GM12878 (cell line): ENCODE measurements at regions not wholly inside any gene's neighbourhood (a gene's known extent, or its start where the extent isn't known, plus 50 kb on each side); places are given as distances from the start of the nearest gene placed in this dataset.

ENCODE experiments used
- ATAC-seq: fragments of 200-7000 bp; cut with Tn5 transposase; 3 replicates; pipeline ENCODE4 v1.9.1; 2020; ENCODE audit warnings: mild to moderate bottlenecking, moderate library complexity
- BruUV-seq: library from RNA; stranded (reverse); fragments of 400-500 nt; replicated peaks from 2 replicates; lab custom pipeline; 2021; lab: Mats Ljungman, UMichigan
- CTCF ChIA-PET: fragments of 300-600 bp; sonication (Branson Sonifier 250); formaldehyde crosslinking; extraction: SDS; loops from one replicate; lab custom pipeline; 2021; ENCODE audit warnings: inconsistent platforms; lab: Yijun Ruan, JAX
- POLR2A ChIA-PET: fragments of 350-600 bp; formaldehyde crosslinking; extraction: SDS; loops from one replicate; lab custom pipeline; 2021; ENCODE audit warnings: inconsistent platforms; lab: Charles Lee
- RAD21 ChIA-PET: fragments of 300-600 bp; sonication (Branson Sonifier 250); formaldehyde crosslinking; loops from one replicate; lab custom pipeline; 2023; ENCODE audit warnings: antibody characterized with exemption; ENCODE audit not compliant: unreplicated experiment; lab: Charles Lee
- SMC1A ChIA-PET: fragments of 300-600 bp; sonication (Branson Sonifier 250); formaldehyde crosslinking; loops from one replicate; lab custom pipeline; 2023; ENCODE audit not compliant: unreplicated experiment, uncharacterized antibody; lab: Charles Lee
- DNase-seq: peaks from one replicate; pipeline ENCODE4 v3.0.0-alpha.2; 2011; ENCODE audit warnings: low read depth, low spot score
- FAIRE-seq: peaks from 3 replicates; lab custom pipeline; 2011; peaks lifted over from hg19 to GRCh38; lab: Jason Lieb, UNC
- H2AFZ ChIP-seq: 2 replicates; pipeline ENCODE4 v1.6.0; 2011; ENCODE audit warnings: low read depth, low read length, control low read depth; ENCODE audit not compliant: control insufficient read depth
- H3K27ac ChIP-seq: 2 replicates; pipeline ENCODE4 v1.5.1; 2011; ENCODE audit warnings: control low read depth; ENCODE audit not compliant: control insufficient read depth, insufficient read depth
- H3K27me3 ChIP-seq, 2 experiments: replicated peaks in 1 of 2; 2 replicates each; pipeline versions ENCODE4 v1.6.0 to v1.6.1; 2011; ENCODE audit warnings: low read length in 1 of 2; ENCODE audit not compliant: control insufficient read depth in 2 of 2, insufficient read depth in 2 of 2
- H3K36me3 ChIP-seq, 2 experiments: 2 replicates each; pipeline ENCODE4 v1.5.1; 2011; ENCODE audit warnings: low read length in 1 of 2; ENCODE audit not compliant: control insufficient read depth in 2 of 2, insufficient read depth in 2 of 2
- H3K4me1 ChIP-seq: 2 replicates; pipeline ENCODE4 v1.6.1; 2011; ENCODE audit warnings: mild to moderate bottlenecking, low read length, moderate library complexity, mixed read lengths; ENCODE audit not compliant: control insufficient read depth, insufficient read depth
- H3K4me2 ChIP-seq: 2 replicates; pipeline ENCODE4 v1.6.0; 2011; ENCODE audit warnings: control low read depth; ENCODE audit not compliant: control insufficient read depth, insufficient read depth
- H3K4me3 ChIP-seq: fragments of 200-600 bp; sonication (generic); 2 replicates; pipeline ENCODE4 v1.5.1; 2016
- H3K79me2 ChIP-seq: 2 replicates; pipeline ENCODE4 v1.6.0; 2011; ENCODE audit warnings: low read length; ENCODE audit not compliant: control insufficient read depth, insufficient read depth
- H3K9ac ChIP-seq: 2 replicates; pipeline ENCODE4 v1.8.0; 2011; ENCODE audit warnings: low read length, control low read depth, mixed read lengths; ENCODE audit not compliant: control insufficient read depth, insufficient read depth
- H3K9me3 ChIP-seq: replicated peaks from 3 replicates; pipeline ENCODE4 v1.5.1; 2011; ENCODE audit warnings: mild to moderate bottlenecking, low read length; ENCODE audit not compliant: control insufficient read depth, insufficient read depth
- H4K20me1 ChIP-seq: 2 replicates; pipeline ENCODE4 v1.6.0; 2011; ENCODE audit not compliant: control insufficient read depth, insufficient read depth
- DPF2 ChIP-seq: fragments of 450-650 bp; IDR thresholded peaks from 2 replicates; pipeline ENCODE4 v1.6.1; 2017; ENCODE audit warnings: mild to moderate bottlenecking
- FOXK2 ChIP-seq: fragments of 450-650 bp; IDR thresholded peaks from 2 replicates; pipeline ENCODE4 v1.6.1; 2017; ENCODE audit warnings: mild to moderate bottlenecking, moderate library complexity
- NBN ChIP-seq: fragments of 450-650 bp; IDR thresholded peaks from 2 replicates; pipeline ENCODE4 v1.6.1; 2016
- WGBS: methylation state at CpG from one replicate; pipeline ENCODE4 v1.1.6; 2016; ENCODE audit warnings: low lambda C conversion rate; ENCODE audit not compliant: insufficient replicate concordance, insufficient coverage; ENCODE audit errors: missing lambda C conversion rate; 5-methylcytosine and 5-hydroxymethylcytosine counted together
- in situ Hi-C: fragments of 300-500 bp; cut with MboI; formaldehyde crosslinking; loops from 9 replicates; pipeline ENCODE4 v1.14.3; 2018; ENCODE audit warnings: mixed read lengths
- intact Hi-C: fragments of 100-400 bp; cut with micrococcal nuclease; formaldehyde crosslinking; loops from one replicate; pipeline ENCODE4 v1.14.2; 2022; ENCODE audit not compliant: unreplicated experiment
- TF ChIP-seq, protein P1 (sequence below): fragments of 450-650 bp; IDR thresholded peaks from 2 replicates; pipeline ENCODE4 v1.6.1; 2017; ENCODE audit warnings: mild to moderate bottlenecking, moderate library complexity
- TF ChIP-seq, protein P2 (sequence below): fragments of 450-650 bp; IDR thresholded peaks from 2 replicates; pipeline ENCODE4 v1.6.1; 2018; ENCODE audit warnings: mild to moderate bottlenecking, low read depth, moderate library complexity; ENCODE audit not compliant: partially characterized antibody

DNA sequence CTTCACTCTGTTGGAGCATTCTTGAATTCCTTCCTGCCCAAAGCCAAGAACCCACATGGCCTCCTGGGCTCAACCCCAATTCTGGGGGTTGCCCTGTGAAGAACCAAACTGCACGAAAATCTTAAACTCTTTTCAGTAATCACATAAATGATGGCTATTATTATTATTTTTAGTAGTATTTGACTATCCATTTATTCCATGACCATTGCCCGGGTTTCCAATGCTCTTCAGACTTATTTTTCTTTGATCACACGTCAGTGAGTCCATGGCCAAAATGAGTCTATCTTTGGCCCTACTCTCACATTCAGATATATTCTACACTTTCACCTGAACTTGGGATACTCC lies 185.9 kb downstream of the AVL9 start:
- 65% methylated on average over 3 of the region's 3 CpGs for WGBS
- Histone ChIP-seq H3K4me2 (no peak overlapping the region), H3K36me3 (no peaks in the 10 kb centered on the region), H3K27me3 (no peaks in the 10 kb centered on the region), H4K20me1 (no peaks in the 10 kb centered on the region), H3K79me2 (no peaks in the 10 kb centered on the region), H3K9ac (no peak overlapping the region), H3K4me1 (no peaks in the 10 kb centered on the region), H3K9me3 (no peaks in the 10 kb centered on the region), H3K4me3 (no peak overlapping the region), H2AFZ (no peak overlapping the region), H3K27ac (no peak overlapping the region)
- RAD21 ChIA-PET, result no interaction called here
- SMC1A ChIA-PET, result no interaction called here
- TF ChIP-seq FOXK2, result no peak
- TF ChIP-seq, protein P1, sequence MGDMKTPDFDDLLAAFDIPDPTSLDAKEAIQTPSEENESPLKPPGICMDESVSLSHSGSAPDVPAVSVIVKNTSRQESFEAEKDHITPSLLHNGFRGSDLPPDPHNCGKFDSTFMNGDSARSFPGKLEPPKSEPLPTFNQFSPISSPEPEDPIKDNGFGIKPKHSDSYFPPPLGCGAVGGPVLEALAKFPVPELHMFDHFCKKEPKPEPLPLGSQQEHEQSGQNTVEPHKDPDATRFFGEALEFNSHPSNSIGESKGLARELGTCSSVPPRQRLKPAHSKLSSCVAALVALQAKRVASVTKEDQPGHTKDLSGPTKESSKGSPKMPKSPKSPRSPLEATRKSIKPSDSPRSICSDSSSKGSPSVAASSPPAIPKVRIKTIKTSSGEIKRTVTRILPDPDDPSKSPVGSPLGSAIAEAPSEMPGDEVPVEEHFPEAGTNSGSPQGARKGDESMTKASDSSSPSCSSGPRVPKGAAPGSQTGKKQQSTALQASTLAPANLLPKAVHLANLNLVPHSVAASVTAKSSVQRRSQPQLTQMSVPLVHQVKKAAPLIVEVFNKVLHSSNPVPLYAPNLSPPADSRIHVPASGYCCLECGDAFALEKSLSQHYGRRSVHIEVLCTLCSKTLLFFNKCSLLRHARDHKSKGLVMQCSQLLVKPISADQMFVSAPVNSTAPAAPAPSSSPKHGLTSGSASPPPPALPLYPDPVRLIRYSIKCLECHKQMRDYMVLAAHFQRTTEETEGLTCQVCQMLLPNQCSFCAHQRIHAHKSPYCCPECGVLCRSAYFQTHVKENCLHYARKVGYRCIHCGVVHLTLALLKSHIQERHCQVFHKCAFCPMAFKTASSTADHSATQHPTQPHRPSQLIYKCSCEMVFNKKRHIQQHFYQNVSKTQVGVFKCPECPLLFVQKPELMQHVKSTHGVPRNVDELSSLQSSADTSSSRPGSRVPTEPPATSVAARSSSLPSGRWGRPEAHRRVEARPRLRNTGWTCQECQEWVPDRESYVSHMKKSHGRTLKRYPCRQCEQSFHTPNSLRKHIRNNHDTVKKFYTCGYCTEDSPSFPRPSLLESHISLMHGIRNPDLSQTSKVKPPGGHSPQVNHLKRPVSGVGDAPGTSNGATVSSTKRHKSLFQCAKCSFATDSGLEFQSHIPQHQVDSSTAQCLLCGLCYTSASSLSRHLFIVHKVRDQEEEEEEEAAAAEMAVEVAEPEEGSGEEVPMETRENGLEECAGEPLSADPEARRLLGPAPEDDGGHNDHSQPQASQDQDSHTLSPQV, result no peak
- no peak for TF ChIP-seq NBN
- TF ChIP-seq DPF2, result no peak
- TF ChIP-seq, protein P2, sequence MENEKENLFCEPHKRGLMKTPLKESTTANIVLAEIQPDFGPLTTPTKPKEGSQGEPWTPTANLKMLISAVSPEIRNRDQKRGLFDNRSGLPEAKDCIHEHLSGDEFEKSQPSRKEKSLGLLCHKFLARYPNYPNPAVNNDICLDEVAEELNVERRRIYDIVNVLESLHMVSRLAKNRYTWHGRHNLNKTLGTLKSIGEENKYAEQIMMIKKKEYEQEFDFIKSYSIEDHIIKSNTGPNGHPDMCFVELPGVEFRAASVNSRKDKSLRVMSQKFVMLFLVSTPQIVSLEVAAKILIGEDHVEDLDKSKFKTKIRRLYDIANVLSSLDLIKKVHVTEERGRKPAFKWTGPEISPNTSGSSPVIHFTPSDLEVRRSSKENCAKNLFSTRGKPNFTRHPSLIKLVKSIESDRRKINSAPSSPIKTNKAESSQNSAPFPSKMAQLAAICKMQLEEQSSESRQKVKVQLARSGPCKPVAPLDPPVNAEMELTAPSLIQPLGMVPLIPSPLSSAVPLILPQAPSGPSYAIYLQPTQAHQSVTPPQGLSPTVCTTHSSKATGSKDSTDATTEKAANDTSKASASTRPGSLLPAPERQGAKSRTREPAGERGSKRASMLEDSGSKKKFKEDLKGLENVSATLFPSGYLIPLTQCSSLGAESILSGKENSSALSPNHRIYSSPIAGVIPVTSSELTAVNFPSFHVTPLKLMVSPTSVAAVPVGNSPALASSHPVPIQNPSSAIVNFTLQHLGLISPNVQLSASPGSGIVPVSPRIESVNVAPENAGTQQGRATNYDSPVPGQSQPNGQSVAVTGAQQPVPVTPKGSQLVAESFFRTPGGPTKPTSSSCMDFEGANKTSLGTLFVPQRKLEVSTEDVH, result no peak
- ATAC-seq (no peak), FAIRE-seq (no peak), DNase-seq (no peak)
- CTCF ChIA-PET, result no interaction called here
- intact Hi-C loops (no loop called here), in situ Hi-C loops (no loop called here)
- no TSS peak for BruUV-seq
- POLR2A ChIA-PET, result no interaction called here
